ENCODE measurements at regions not wholly inside any gene's neighbourhood (a gene's known extent, or its start where the extent isn't known, plus 50 kb on each side); places are given as distances from the start of the nearest gene placed in this dataset.

- TF ChIP-seq CTCF (IDR thresholded peaks at IDR 0.05) (no peak), POLR2A (IDR thresholded peaks at IDR 0.05) (no peak)
Observed at GRCh38 chr13:62932256-62932883, 1516.7 kb upstream of the PCDH20 start.
